H1 (cell line): ENCODE measurements at regions not wholly inside any gene's neighbourhood (a gene's known extent, or its start where the extent isn't known, plus 50 kb on each side); places are given as distances from the start of the nearest gene placed in this dataset.

Experiments used
- CTCF ChIA-PET: fragments of 300-600 bp; sonication (Branson Sonifier 250); formaldehyde crosslinking; loops from one replicate; lab custom pipeline; 2021; ENCODE audit not compliant: partially characterized antibody; lab: Charles Lee
- POLR2A ChIA-PET: fragments of 300-600 bp; sonication (Branson Sonifier 250); formaldehyde crosslinking; loops from one replicate; lab custom pipeline; 2021; ENCODE audit warnings: inconsistent platforms; ENCODE audit not compliant: partially characterized antibody; lab: Charles Lee
- DNase-seq, 2 experiments: peaks; one replicate each; pipeline versions ENCODE4 v3.0.0 to v3.0.0-alpha.2; 2010 to 2022; ENCODE audit warnings: low spot score in 2 of 2, low read depth in 1 of 2, mixed read lengths in 1 of 2
- FAIRE-seq: peaks from 2 replicates; lab custom pipeline; 2011; peaks lifted over from hg19 to GRCh38; lab: Jason Lieb, UNC
- H2AFZ ChIP-seq: 2 replicates; pipeline ENCODE4 v1.8.1; 2012; ENCODE audit warnings: low read length, inconsistent platforms
- H2AK5ac ChIP-seq: 2 replicates; pipeline ENCODE4 v1.6.1; 2013; ENCODE audit warnings: low read depth, low read length
- H2BK120ac ChIP-seq: replicated peaks from 2 replicates; pipeline ENCODE3; 2013; ENCODE audit warnings: low read depth, low read length, inconsistent platforms
- H2BK12ac ChIP-seq: 2 replicates; pipeline ENCODE4 v1.6.1; 2013; ENCODE audit warnings: low read depth, low read length
- H2BK15ac ChIP-seq: 2 replicates; pipeline ENCODE4 v1.6.1; 2013; ENCODE audit warnings: low read length
- H2BK20ac ChIP-seq: 2 replicates; pipeline ENCODE4 v1.6.1; 2013; ENCODE audit warnings: low read length
- H2BK5ac ChIP-seq: 2 replicates; pipeline ENCODE4 v1.6.1; 2013; ENCODE audit warnings: low read depth, low read length
- H3K14ac ChIP-seq: 2 replicates; pipeline ENCODE4 v1.6.1; 2013; ENCODE audit warnings: inconsistent platforms; ENCODE audit not compliant: insufficient read length
- H3K18ac ChIP-seq: 2 replicates; pipeline ENCODE4 v1.6.1; 2013; ENCODE audit warnings: low read length; ENCODE audit errors: extremely low read depth
- H3K23ac ChIP-seq: 2 replicates; pipeline ENCODE4 v1.6.1; 2013; ENCODE audit warnings: inconsistent platforms; ENCODE audit not compliant: insufficient read length
- H3K23me2 ChIP-seq: 2 replicates; pipeline ENCODE4 v1.6.1; 2013; ENCODE audit warnings: low read depth, low read length
- H3K27ac ChIP-seq: 2 replicates; pipeline ENCODE4 v1.6.1; 2011; ENCODE audit warnings: low read depth, low read length, inconsistent platforms
- H3K27me3 ChIP-seq, 4 experiments: replicated peaks in 1 of 4; 1 replicate in 1 of 4; 2 replicates in 3 of 4; pipeline versions ENCODE4 v1.6.1 to v1.8.1; 2011 to 2013; ENCODE audit warnings: low read length in 3 of 4, mild to moderate bottlenecking in 3 of 4, inconsistent platforms in 2 of 4, mixed read lengths in 2 of 4, moderate library complexity in 1 of 4; ENCODE audit not compliant: control insufficient read depth in 3 of 4, insufficient read depth in 3 of 4; ENCODE audit errors: extremely low read depth in 1 of 4
- H3K36me3 ChIP-seq, 4 experiments: 2 replicates each; pipeline versions ENCODE4 v1.6.1 to v1.8.1; 2011 to 2013; ENCODE audit warnings: mild to moderate bottlenecking in 4 of 4, low read length in 3 of 4, moderate library complexity in 2 of 4, control low read depth in 1 of 4, inconsistent platforms in 1 of 4; ENCODE audit not compliant: insufficient read depth in 4 of 4, control insufficient read depth in 2 of 4
- H3K4ac ChIP-seq: replicated peaks from 2 replicates; pipeline ENCODE3; 2013; ENCODE audit warnings: low read length, low read depth, mixed read lengths, inconsistent platforms; ENCODE audit not compliant: insufficient read length
- H3K4me1 ChIP-seq, 4 experiments: replicated peaks in 1 of 4; 1 replicate in 1 of 4; 2 replicates in 3 of 4; pipeline versions ENCODE4 v1.6.1 to v1.8.1; 2011 to 2013; ENCODE audit warnings: low read length in 3 of 4, inconsistent platforms in 2 of 4, mixed read lengths in 1 of 4; ENCODE audit not compliant: insufficient read depth in 4 of 4, control insufficient read depth in 3 of 4
- H3K4me2 ChIP-seq, 2 experiments: 2 replicates each; pipeline versions ENCODE4 v1.6.1 to v1.8.1; 2011 to 2013; ENCODE audit warnings: low read depth in 2 of 2, low read length in 2 of 2, control low read depth in 1 of 2, inconsistent platforms in 1 of 2, mild to moderate bottlenecking in 1 of 2; ENCODE audit not compliant: insufficient read depth in 1 of 2
- H3K4me3 ChIP-seq, 4 experiments: fragments of 200-600, 300-600 bp in 1 of 4; sonication (generic), shearing (Covaris generic), sonication (Bioruptor Twin) in 1 of 4; 2 replicates each; pipeline versions ENCODE4 v1.5.1 to v1.8.1; 2011 to 2016; ENCODE audit warnings: low read length in 4 of 4, low read depth in 3 of 4, control low read depth in 2 of 4, inconsistent platforms in 2 of 4, mild to moderate bottlenecking in 2 of 4, mixed read lengths in 1 of 4, moderate library complexity in 1 of 4; ENCODE audit not compliant: insufficient read depth in 2 of 4; ENCODE audit errors: extremely low read depth in 1 of 4
- H3K56ac ChIP-seq: replicated peaks from 2 replicates; pipeline ENCODE3; 2013; ENCODE audit warnings: low read depth, mild to moderate bottlenecking, mixed read lengths, low read length, inconsistent platforms; ENCODE audit not compliant: insufficient read length
- H3K79me1 ChIP-seq: 2 replicates; pipeline ENCODE4 v1.6.1; 2013; ENCODE audit warnings: low read depth, low read length, control low read depth
- H3K79me2 ChIP-seq, 2 experiments: 2 replicates each; pipeline versions ENCODE4 v1.6.1 to v1.8.1; 2012 to 2013; ENCODE audit warnings: low read length in 2 of 2, mild to moderate bottlenecking in 2 of 2, inconsistent platforms in 1 of 2; ENCODE audit not compliant: insufficient read depth in 2 of 2, control insufficient read depth in 1 of 2
- H3K9ac ChIP-seq, 4 experiments: replicated peaks in 1 of 4; 1 replicate in 1 of 4; 2 replicates in 3 of 4; pipeline versions ENCODE4 v1.6.1 to v1.8.1; 2011 to 2013; ENCODE audit warnings: low read depth in 3 of 4, low read length in 3 of 4, control low read depth in 2 of 4, mild to moderate bottlenecking in 2 of 4, moderate library complexity in 2 of 4, inconsistent platforms in 1 of 4; ENCODE audit errors: extremely low read depth in 1 of 4
- H3K9me3 ChIP-seq, 2 experiments: 2 replicates each; pipeline versions ENCODE4 v1.6.1 to v1.8.1; 2012 to 2013; ENCODE audit warnings: mild to moderate bottlenecking in 2 of 2, moderate library complexity in 2 of 2, control low read depth in 1 of 2, inconsistent platforms in 1 of 2, low read depth in 1 of 2, low read length in 1 of 2, mixed read lengths in 1 of 2; ENCODE audit not compliant: insufficient read depth in 2 of 2
- H4K20me1 ChIP-seq, 2 experiments: replicated peaks in 1 of 2; 2 replicates each; pipeline versions ENCODE3 to v1.8.1; 2011 to 2013; ENCODE audit warnings: inconsistent platforms in 2 of 2, low read length in 2 of 2, mild to moderate bottlenecking in 1 of 2; ENCODE audit not compliant: insufficient read depth in 2 of 2, control insufficient read depth in 1 of 2
- H4K5ac ChIP-seq: 2 replicates; pipeline ENCODE4 v1.6.1; 2013; ENCODE audit warnings: low read length, low read depth, mixed read lengths, inconsistent platforms; ENCODE audit not compliant: insufficient read length
- H4K8ac ChIP-seq: 2 replicates; pipeline ENCODE4 v1.8.0; 2013; ENCODE audit warnings: mild to moderate bottlenecking, moderate library complexity, low read length, inconsistent platforms; ENCODE audit not compliant: insufficient read depth; ENCODE audit errors: extremely low read depth
- H4K91ac ChIP-seq: replicated peaks from 2 replicates; pipeline ENCODE3; 2013; ENCODE audit warnings: low read length, mixed read lengths, inconsistent platforms; ENCODE audit not compliant: insufficient read length
- EGR1 ChIP-seq: IDR thresholded peaks from 2 replicates; pipeline ENCODE4 v1.6.1; 2011; ENCODE audit warnings: low read depth, low read length, borderline replicate concordance
- RBBP5 ChIP-seq: IDR thresholded peaks from 2 replicates; pipeline ENCODE4 v1.7.1; 2012; ENCODE audit warnings: low read depth, mild to moderate bottlenecking, inconsistent platforms, low read length, moderate library complexity, borderline replicate concordance
- TCF12 ChIP-seq: IDR thresholded peaks from 2 replicates; pipeline ENCODE4 v1.6.1; 2011; ENCODE audit warnings: low read depth, mild to moderate bottlenecking, low read length
- WGBS, 2 experiments: shearing (Covaris generic) in 1 of 2; methylation state at CpG; one replicate each; pipeline versions ENCODE4 v1.1.6 to v1.1.7; 2013 to 2015; ENCODE audit warnings: low lambda C conversion rate in 2 of 2, mixed read lengths in 2 of 2, inconsistent platforms in 1 of 2, low coverage in 1 of 2, missing lambda C conversion rate in 1 of 2; ENCODE audit not compliant: insufficient replicate concordance in 2 of 2, insufficient coverage in 1 of 2, insufficient read length in 1 of 2; ENCODE audit errors: extremely low coverage in 1 of 2, missing lambda C conversion rate in 1 of 2; 5-methylcytosine and 5-hydroxymethylcytosine counted together
- TF ChIP-seq, protein P1 (sequence below): IDR thresholded peaks from 2 replicates; pipeline ENCODE4 v1.6.1; 2011; ENCODE audit warnings: low read length, improper control_type of control experiment

DNA sequence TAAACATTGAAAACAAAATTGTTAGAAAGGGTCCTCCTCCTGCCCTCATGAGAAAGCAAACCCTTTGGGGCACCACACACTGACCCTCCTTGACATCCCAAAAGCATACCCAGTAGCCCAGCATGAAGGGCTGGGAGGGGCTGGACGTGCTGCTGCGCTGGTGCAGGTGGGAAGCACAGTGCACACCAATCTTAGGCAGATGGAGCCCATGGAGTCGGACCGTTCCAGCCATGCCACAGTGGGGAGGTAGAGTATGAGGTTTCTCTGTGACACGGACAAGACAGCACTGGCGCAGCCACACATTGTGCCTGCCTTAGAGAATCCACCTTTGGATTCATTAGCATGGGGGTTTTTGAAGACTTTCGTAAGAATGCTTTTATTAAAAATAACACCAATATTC, 544.2 kb upstream of the FRG1 start:
- no peak overlapping the region for H3K4me3 ChIP-seq
- H3K79me1 ChIP-seq = no peaks in the 10 kb centered on the region
- H4K5ac ChIP-seq = no peak overlapping the region
- H2AFZ ChIP-seq = no peak overlapping the region
- H3K4me1 ChIP-seq = no peaks in the 10 kb centered on the region
- ChIA-PET POLR2A (no interaction called here), CTCF (interaction anchor here (0.6 to 0.8 kb wide), 2 partner anchors 301 to 388 kb away, joined by 3 to 4 read pairs; no protein-coding TSS in a partner anchor)
- H3K9me3 ChIP-seq = no peaks in the 10 kb centered on the region
- WGBS, 2 experiments = 93% methylated on average over 7 of the region's 7 CpGs; no CpG with 5 or more reads in 1 of the 2 experiments
- H3K56ac ChIP-seq = no peak overlapping the region
- DNase-seq (no peak), FAIRE-seq (no peak)
- H3K27me3 ChIP-seq = no peaks in the 10 kb centered on the region
- no peak overlapping the region for H3K23ac ChIP-seq
- H3K36me3 ChIP-seq = no peaks in the 10 kb centered on the region
- H3K4me2 ChIP-seq = no peak overlapping the region
- no peak overlapping the region for H3K18ac ChIP-seq
- H2BK12ac ChIP-seq = no peak overlapping the region
- no peaks in the 10 kb centered on the region for H3K79me2 ChIP-seq
- H3K23me2 ChIP-seq = no peaks in the 10 kb centered on the region
- H2BK15ac ChIP-seq = no peak overlapping the region
- H3K9ac ChIP-seq = no peak overlapping the region
- H2BK120ac ChIP-seq = no peak overlapping the region
- H3K4ac ChIP-seq = no peak overlapping the region
- H2AK5ac ChIP-seq = no peak overlapping the region
- no peak overlapping the region for H3K14ac ChIP-seq
- H3K27ac ChIP-seq = no peak overlapping the region
- H2BK20ac ChIP-seq = no peak overlapping the region
- no peak overlapping the region for H2BK5ac ChIP-seq
- no peak overlapping the region for H4K91ac ChIP-seq
- TF ChIP-seq RBBP5 (no peak), TCF12 (no peak), EGR1 (no peak)
- TF ChIP-seq, protein P1, sequence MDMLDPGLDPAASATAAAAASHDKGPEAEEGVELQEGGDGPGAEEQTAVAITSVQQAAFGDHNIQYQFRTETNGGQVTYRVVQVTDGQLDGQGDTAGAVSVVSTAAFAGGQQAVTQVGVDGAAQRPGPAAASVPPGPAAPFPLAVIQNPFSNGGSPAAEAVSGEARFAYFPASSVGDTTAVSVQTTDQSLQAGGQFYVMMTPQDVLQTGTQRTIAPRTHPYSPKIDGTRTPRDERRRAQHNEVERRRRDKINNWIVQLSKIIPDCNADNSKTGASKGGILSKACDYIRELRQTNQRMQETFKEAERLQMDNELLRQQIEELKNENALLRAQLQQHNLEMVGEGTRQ = no peak
- no peak overlapping the region for H4K8ac ChIP-seq
- H4K20me1 ChIP-seq = no peaks in the 10 kb centered on the region
